ENCODE measurements at regions not wholly inside any gene's neighbourhood (a gene's known extent, or its start where the extent isn't known, plus 50 kb on each side); places are given as distances from the start of the nearest gene placed in this dataset.
A peak's percentile ranks its signal among the peaks of the same experiment; 100 is the strongest.

DNA sequence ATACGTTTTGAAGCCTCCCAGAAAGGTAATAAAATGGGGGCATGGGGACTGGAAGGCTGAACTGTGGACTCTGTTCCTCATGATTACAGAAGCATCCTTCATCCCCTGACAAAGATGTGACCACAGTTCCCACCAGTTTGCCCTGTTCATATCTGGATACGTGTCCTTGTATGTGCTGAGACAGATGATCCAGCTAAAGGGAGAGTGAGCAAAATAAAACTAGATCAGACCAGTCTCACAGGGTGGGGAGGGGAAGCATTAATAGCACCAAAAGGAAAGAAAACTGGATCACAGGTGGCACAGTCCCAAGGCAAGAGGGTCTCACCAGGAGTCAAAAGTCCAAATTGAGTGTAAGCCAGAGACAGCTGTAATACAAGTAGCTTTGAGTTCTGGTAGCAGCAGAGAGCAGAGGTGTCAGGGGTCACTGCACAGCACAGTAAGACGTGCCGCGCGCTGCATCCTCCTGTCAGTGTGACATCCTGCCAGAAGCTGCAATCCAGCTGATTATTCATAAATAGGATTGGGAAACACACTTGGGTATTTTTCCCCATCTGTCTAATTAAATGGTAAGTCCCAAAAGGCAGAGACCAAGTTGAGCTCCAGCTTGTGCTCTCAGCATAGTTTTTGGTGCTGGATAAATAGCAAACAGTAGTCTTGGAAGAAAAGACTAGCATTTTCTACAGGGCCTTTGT, 560.0 kb upstream of the CFAP20DC start:
- H3K4me3 ChIP-seq: no peak overlapping the region
- H3K36me3 ChIP-seq: no peaks in the 10 kb centered on the region
- H3K27ac ChIP-seq: no peak overlapping the region
- ATAC-seq (peak; percentile 44), DNase-seq (peak in 3 of 4 donors; percentile 60 to 84 (median 74))
- no peak for TF ChIP-seq CTCF (IDR thresholded peaks at IDR 0.05)
- no peaks in the 10 kb centered on the region for H3K9me3 ChIP-seq
- no peaks in the 10 kb centered on the region for H3K4me1 ChIP-seq
- H3K27me3 ChIP-seq: no peaks in the 10 kb centered on the region
- intact Hi-C loops (cut with DNase I): no loop called here

DNA sequence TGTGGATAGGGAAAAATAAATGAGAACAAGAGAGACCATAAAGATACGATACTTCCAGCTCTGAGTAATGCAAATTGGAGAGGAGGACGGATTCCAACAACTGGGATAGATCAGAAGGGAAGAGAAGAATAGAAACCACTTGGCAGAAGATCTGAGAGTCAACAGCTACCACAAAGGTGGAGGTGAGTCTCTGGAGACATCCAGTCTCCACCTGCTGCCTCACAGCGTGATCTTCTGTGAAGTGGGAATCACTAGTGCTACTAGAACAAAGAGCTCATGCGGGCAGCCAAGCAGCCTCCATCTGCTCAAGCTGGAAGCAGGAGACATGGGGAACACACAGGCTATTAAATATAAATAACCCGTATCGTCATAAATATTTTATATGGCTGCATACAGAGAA, 558.5 kb upstream of the CFAP20DC start:
- H3K27ac ChIP-seq: no peak overlapping the region
- no peak overlapping the region for H3K4me3 ChIP-seq
- intact Hi-C loops (cut with DNase I): no loop called here
- DNase-seq (no peak), ATAC-seq (no peak)
- H3K27me3 ChIP-seq: no peaks in the 10 kb centered on the region
- TF ChIP-seq CTCF (IDR thresholded peaks at IDR 0.05): no peak
- no peaks in the 10 kb centered on the region for H3K36me3 ChIP-seq
- H3K9me3 ChIP-seq: no peaks in the 10 kb centered on the region
- H3K4me1 ChIP-seq: no peaks in the 10 kb centered on the region

DNA sequence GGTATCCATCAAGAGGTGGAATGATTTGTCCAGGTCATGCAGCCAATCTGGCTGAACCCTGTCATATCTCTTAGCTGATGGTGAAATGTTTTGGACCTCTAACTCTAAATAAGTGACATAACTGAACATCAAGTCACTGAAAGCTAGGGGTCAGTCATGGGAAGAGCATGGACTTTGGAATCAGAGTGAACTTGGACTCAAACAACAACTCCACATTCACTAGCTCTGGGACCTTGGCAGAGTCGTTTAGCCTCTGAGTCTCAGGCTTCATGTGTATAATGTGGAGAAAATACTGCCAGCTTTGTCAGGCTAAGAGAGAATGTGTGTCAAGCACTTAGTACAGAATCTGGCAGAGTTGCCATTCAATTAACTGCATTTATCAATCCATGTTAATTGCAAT, 557.8 kb upstream of the CFAP20DC start:
- no peak overlapping the region for H3K27ac ChIP-seq
- no peaks in the 10 kb centered on the region for H3K4me1 ChIP-seq
- no peak overlapping the region for H3K4me3 ChIP-seq
- no peaks in the 10 kb centered on the region for H3K36me3 ChIP-seq
- no peak for TF ChIP-seq CTCF (IDR thresholded peaks at IDR 0.05)
- H3K9me3 ChIP-seq: no peaks in the 10 kb centered on the region
- intact Hi-C loops (cut with DNase I): no loop called here
- ATAC-seq (peak; percentile 27), DNase-seq (peak in 1 of 4 donors; percentile 32)
- H3K27me3 ChIP-seq: no peaks in the 10 kb centered on the region

DNA sequence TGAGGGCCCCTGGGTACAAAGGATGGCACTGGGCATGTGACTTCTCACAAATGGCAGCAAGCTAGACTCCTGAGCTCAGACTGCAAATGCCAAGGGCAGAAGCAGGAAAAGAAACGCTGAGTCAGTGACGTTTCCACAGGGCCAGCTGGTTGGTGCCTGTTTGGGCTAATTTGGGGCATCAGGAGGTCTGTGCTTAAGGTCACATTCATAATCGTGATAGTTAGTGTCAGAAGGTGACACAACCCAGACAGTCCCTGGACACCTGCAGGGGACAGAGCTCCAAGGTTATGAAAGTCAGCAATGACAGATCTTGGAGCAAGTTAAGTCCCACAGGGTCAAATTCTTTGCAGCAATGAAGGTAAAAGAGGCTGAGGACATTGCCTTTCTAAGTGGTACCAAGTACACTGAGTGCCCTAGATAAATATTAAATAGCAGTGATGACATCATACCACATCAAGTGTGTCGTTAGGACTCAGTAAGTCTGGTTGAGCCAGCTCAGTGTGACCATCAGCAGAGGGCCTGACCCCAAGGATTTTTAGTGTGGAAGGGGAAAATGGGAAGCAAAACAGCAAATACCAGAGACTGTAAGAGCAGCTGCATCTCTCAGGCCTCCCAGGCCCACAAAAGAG, 556.9 kb upstream of the CFAP20DC start:
- intact Hi-C loops (cut with DNase I): no loop called here
- no peaks in the 10 kb centered on the region for H3K9me3 ChIP-seq
- no peak for DNase-seq

More for the DNA sequence above, 556.9 kb upstream of the CFAP20DC start:
- no peak overlapping the region for H3K4me3 ChIP-seq
- H3K27ac ChIP-seq: no peak overlapping the region
- ATAC-seq: peak; percentile 63
- no peaks in the 10 kb centered on the region for H3K36me3 ChIP-seq
- H3K27me3 ChIP-seq: no peaks in the 10 kb centered on the region
- no peak for TF ChIP-seq CTCF (IDR thresholded peaks at IDR 0.05)
- H3K4me1 ChIP-seq: no peaks in the 10 kb centered on the region
